ENCODE measurements at regions not wholly inside any gene's neighbourhood (a gene's known extent, or its start where the extent isn't known, plus 50 kb on each side); places are given as distances from the start of the nearest gene placed in this dataset.
"Not testable (repeated sequence)": the region's sequence is repeated elsewhere in the genome, so short reads cannot be mapped to it uniquely, and the experiment has no call there.

- Histone ChIP-seq H3K9me3 (ENCODE audit: control insufficient read depth in 5 of 5, low read length in 5 of 5) (peaks cover 0 to 3% (median 0%) of the 10 kb centered on the region in 5 donors), H3K36me3 (ENCODE audit: control insufficient read depth in 5 of 5, insufficient read depth in 5 of 5, low read length in 5 of 5) (no peaks in the 10 kb centered on the region), H3K4me3 (ENCODE audit: low read depth in 1 of 5, low read length in 5 of 5) (no peak overlapping the region), H3K27ac (ENCODE audit: low read depth, low read length) (no peak overlapping the region), H3K27me3 (ENCODE audit: control insufficient read depth in 5 of 5, insufficient read depth in 4 of 5, low read length in 5 of 5) (no peaks in the 10 kb centered on the region), H3K9ac (ENCODE audit: low read length in 5 of 5) (no peak overlapping the region), H3K4me1 (ENCODE audit: control insufficient read depth in 5 of 5, insufficient read depth in 5 of 5, low read length in 5 of 5) (peaks cover 0 to 21% (median 5%) of the 10 kb centered on the region in 5 donors)
These were observed 713.6 kb downstream of the TDRD15 start for GRCh38 chr2:21837168-21837960.

GRCh38 chr2:21841341-21841740, 717.6 kb downstream of the TDRD15 start:
- Histone ChIP-seq H3K4me3 (ENCODE audit: low read depth in 1 of 5, low read length in 5 of 5) (no peak overlapping the region), H3K36me3 (ENCODE audit: control insufficient read depth in 5 of 5, insufficient read depth in 5 of 5, low read length in 5 of 5) (no peaks in the 10 kb centered on the region), H3K9ac (ENCODE audit: low read length in 5 of 5) (no peak overlapping the region), H3K4me1 (ENCODE audit: control insufficient read depth in 5 of 5, insufficient read depth in 5 of 5, low read length in 5 of 5) (peaks cover 0 to 14% (median 5%) of the 10 kb centered on the region in 5 donors), H3K27ac (ENCODE audit: low read depth, low read length) (no peak overlapping the region), H3K9me3 (ENCODE audit: control insufficient read depth in 5 of 5, low read length in 5 of 5) (peaks cover 0 to 3% (median 0%) of the 10 kb centered on the region in 5 donors), H3K27me3 (ENCODE audit: control insufficient read depth in 5 of 5, insufficient read depth in 4 of 5, low read length in 5 of 5) (no peaks in the 10 kb centered on the region)

- H3K9ac ChIP-seq (ENCODE audit: low read length in 5 of 5); H3K27ac ChIP-seq (ENCODE audit: low read depth, low read length); H3K27me3 ChIP-seq (ENCODE audit: control insufficient read depth in 5 of 5, insufficient read depth in 4 of 5, low read length in 5 of 5); H3K36me3 ChIP-seq (ENCODE audit: control insufficient read depth in 5 of 5, insufficient read depth in 5 of 5, low read length in 5 of 5); H3K4me3 ChIP-seq (ENCODE audit: low read depth in 1 of 5, low read length in 5 of 5); H3K9me3 ChIP-seq (ENCODE audit: control insufficient read depth in 5 of 5, low read length in 5 of 5); H3K4me1 ChIP-seq (ENCODE audit: control insufficient read depth in 5 of 5, insufficient read depth in 5 of 5, low read length in 5 of 5): not testable (repeated sequence)
These were observed 726.6 kb downstream of the TDRD15 start for GRCh38 chr2:21850367-21850766.

DNA sequence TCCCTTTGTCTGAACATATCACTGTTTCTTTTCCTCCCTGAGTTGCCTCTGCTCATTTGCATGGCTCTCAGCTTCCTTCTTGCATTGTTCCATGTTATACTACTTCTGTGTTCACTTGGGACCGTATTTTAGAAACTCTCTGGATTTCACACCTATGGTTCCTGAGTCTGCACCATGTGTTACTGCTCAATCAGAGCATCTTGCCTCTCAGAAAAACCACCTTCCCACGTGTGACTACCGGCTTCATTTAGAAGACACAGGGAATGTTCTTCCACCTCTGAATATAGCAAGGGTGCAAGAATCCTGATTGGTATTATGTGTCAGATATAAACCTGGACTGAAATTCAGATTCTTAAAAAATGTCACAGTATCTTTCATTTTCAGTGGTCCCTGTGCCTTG, 731.2 kb downstream of the TDRD15 start:
- Histone ChIP-seq H3K27me3 (ENCODE audit: control insufficient read depth in 5 of 5, insufficient read depth in 4 of 5, low read length in 5 of 5) (no peaks in the 10 kb centered on the region), H3K9ac (ENCODE audit: low read length in 5 of 5) (no peak overlapping the region), H3K4me1 (ENCODE audit: control insufficient read depth in 5 of 5, insufficient read depth in 5 of 5, low read length in 5 of 5) (no peaks in the 10 kb centered on the region), H3K9me3 (ENCODE audit: control insufficient read depth in 5 of 5, low read length in 5 of 5) (no peaks in the 10 kb centered on the region), H3K36me3 (ENCODE audit: control insufficient read depth in 5 of 5, insufficient read depth in 5 of 5, low read length in 5 of 5) (no peaks in the 10 kb centered on the region), H3K4me3 (ENCODE audit: low read depth in 1 of 5, low read length in 5 of 5) (no peak overlapping the region), H3K27ac (ENCODE audit: low read depth, low read length) (no peak overlapping the region)

DNA sequence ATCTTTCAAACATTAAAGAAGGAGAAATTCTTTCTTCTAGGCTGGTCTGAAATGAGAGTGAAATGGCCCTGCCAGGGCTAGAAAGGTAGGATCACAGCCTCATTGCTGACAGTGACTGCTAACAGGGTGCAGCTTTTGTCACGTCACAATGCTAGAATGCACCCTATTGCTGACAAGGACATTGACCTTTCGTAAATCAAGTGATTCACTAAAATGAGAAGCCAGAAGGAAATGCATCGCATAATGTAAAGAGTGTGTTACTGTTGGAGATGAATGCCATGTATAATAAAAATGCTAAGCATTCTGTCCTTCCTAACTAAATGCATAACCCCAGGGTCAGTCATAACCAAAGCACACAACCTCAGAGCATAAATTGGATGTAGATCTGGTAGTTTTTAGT, 732.9 kb downstream of the TDRD15 start:
- no peaks in the 10 kb centered on the region for H3K9me3 ChIP-seq (ENCODE audit: control insufficient read depth in 5 of 5, low read length in 5 of 5)
- no peaks in the 10 kb centered on the region for H3K4me1 ChIP-seq (ENCODE audit: control insufficient read depth in 5 of 5, insufficient read depth in 5 of 5, low read length in 5 of 5)
- no peak overlapping the region for H3K9ac ChIP-seq (ENCODE audit: low read length in 5 of 5)
- no peaks in the 10 kb centered on the region for H3K27me3 ChIP-seq (ENCODE audit: control insufficient read depth in 5 of 5, insufficient read depth in 4 of 5, low read length in 5 of 5)
- H3K27ac ChIP-seq (ENCODE audit: low read depth, low read length) = no peak overlapping the region
- H3K4me3 ChIP-seq (ENCODE audit: low read depth in 1 of 5, low read length in 5 of 5) = no peak overlapping the region
- no peaks in the 10 kb centered on the region for H3K36me3 ChIP-seq (ENCODE audit: control insufficient read depth in 5 of 5, insufficient read depth in 5 of 5, low read length in 5 of 5)

DNA sequence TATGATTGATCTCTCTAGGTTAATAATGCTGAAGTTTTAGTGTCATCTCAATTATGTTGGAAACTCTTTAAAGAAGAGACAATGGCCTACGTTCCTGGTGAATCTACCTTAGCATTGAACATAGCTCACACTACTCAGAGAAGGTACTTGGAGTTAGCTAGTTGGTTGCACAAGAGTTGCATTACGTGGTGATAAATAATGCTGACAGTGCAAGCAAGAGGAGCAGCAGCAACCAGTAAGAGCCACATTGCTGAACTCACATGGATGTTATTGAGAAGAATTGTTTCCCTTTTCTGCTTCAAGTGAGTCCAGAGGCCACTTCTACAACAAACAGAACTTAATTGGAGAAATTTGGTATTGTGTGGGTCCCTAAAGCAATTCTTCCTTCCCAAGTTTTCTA, 737.1 kb downstream of the TDRD15 start:
- Histone ChIP-seq H3K4me3 (ENCODE audit: low read depth in 1 of 5, low read length in 5 of 5) (no peak overlapping the region), H3K27ac (ENCODE audit: low read depth, low read length) (no peak overlapping the region), H3K9ac (ENCODE audit: low read length in 5 of 5) (no peak overlapping the region), H3K36me3 (ENCODE audit: control insufficient read depth in 5 of 5, insufficient read depth in 5 of 5, low read length in 5 of 5) (no peaks in the 10 kb centered on the region), H3K27me3 (ENCODE audit: control insufficient read depth in 5 of 5, insufficient read depth in 4 of 5, low read length in 5 of 5) (no peaks in the 10 kb centered on the region), H3K4me1 (ENCODE audit: control insufficient read depth in 5 of 5, insufficient read depth in 5 of 5, low read length in 5 of 5) (no peaks in the 10 kb centered on the region), H3K9me3 (ENCODE audit: control insufficient read depth in 5 of 5, low read length in 5 of 5) (no peaks in the 10 kb centered on the region)

DNA sequence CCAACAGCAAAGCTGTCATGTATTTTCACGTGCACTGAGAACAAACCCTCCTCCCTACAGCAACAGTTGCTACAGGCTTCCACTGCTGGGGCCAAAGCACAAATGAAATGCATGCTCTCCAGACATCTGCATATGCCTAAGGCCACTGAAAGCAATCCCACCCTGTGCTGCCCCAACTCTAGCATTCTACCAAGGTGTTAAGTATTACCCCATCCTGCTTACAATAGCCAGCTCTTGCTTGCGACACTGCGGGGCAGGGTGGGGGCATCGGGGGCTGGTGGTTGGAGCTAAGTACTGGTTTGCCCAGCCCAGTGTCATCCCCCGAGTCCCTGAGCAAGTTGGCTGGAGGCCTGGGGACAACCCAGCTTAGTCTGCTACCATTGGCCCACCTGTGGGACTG, 742.5 kb downstream of the TDRD15 start:
- Histone ChIP-seq H3K27ac (ENCODE audit: low read depth, low read length) (no peak overlapping the region), H3K9me3 (ENCODE audit: control insufficient read depth in 5 of 5, low read length in 5 of 5) (no peaks in the 10 kb centered on the region), H3K36me3 (ENCODE audit: control insufficient read depth in 5 of 5, insufficient read depth in 5 of 5, low read length in 5 of 5) (no peaks in the 10 kb centered on the region), H3K9ac (ENCODE audit: low read length in 5 of 5) (no peak overlapping the region), H3K4me1 (ENCODE audit: control insufficient read depth in 5 of 5, insufficient read depth in 5 of 5, low read length in 5 of 5) (no peaks in the 10 kb centered on the region), H3K4me3 (ENCODE audit: low read depth in 1 of 5, low read length in 5 of 5) (no peak overlapping the region), H3K27me3 (ENCODE audit: control insufficient read depth in 5 of 5, insufficient read depth in 4 of 5, low read length in 5 of 5) (no peaks in the 10 kb centered on the region)

GRCh38 chr2:21887881-21888280, 764.1 kb downstream of the TDRD15 start:
- H3K27me3 ChIP-seq (ENCODE audit: control insufficient read depth in 5 of 5, insufficient read depth in 4 of 5, low read length in 5 of 5) = no peaks in the 10 kb centered on the region
- H3K4me3 ChIP-seq (ENCODE audit: low read depth in 1 of 5, low read length in 5 of 5) = no peak overlapping the region
- H3K9me3 ChIP-seq (ENCODE audit: control insufficient read depth in 5 of 5, low read length in 5 of 5) = peaks cover 0 to 5% (median 0%) of the 10 kb centered on the region in 5 donors
- no peak overlapping the region for H3K27ac ChIP-seq (ENCODE audit: low read depth, low read length)
- no peaks in the 10 kb centered on the region for H3K36me3 ChIP-seq (ENCODE audit: control insufficient read depth in 5 of 5, insufficient read depth in 5 of 5, low read length in 5 of 5)
- H3K9ac ChIP-seq (ENCODE audit: low read length in 5 of 5) = no peak overlapping the region
- peaks cover 0 to 15% (median 6%) of the 10 kb centered on the region in 5 donors for H3K4me1 ChIP-seq (ENCODE audit: control insufficient read depth in 5 of 5, insufficient read depth in 5 of 5, low read length in 5 of 5)

DNA sequence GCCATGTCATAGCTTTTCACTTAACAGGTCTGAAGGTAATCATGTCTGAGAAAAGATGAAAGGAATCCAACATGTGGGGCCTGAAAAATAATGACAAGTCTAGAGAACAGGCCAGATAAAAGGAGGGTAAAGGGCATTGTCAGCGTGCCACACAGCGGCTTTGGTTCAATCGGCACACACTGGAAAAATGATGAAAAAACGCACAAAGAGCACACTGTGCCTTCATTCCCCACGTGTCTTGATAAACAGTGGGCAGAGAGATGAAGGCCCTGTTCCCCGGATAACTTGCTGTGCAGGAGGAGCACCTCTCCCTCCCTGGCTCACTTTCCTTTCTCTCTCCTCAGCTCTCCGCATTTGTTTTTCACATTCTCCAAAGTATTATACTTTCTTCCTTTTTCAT, 766.3 kb downstream of the TDRD15 start:
- Histone ChIP-seq H3K4me1 (ENCODE audit: control insufficient read depth in 5 of 5, insufficient read depth in 5 of 5, low read length in 5 of 5) (peaks cover 0 to 15% (median 6%) of the 10 kb centered on the region in 5 donors), H3K27me3 (ENCODE audit: control insufficient read depth in 5 of 5, insufficient read depth in 4 of 5, low read length in 5 of 5) (no peaks in the 10 kb centered on the region), H3K9ac (ENCODE audit: low read length in 5 of 5) (no peak overlapping the region), H3K27ac (ENCODE audit: low read depth, low read length) (no peak overlapping the region), H3K9me3 (ENCODE audit: control insufficient read depth in 5 of 5, low read length in 5 of 5) (peaks cover 0 to 2% (median 0%) of the 10 kb centered on the region in 5 donors), H3K36me3 (ENCODE audit: control insufficient read depth in 5 of 5, insufficient read depth in 5 of 5, low read length in 5 of 5) (no peaks in the 10 kb centered on the region), H3K4me3 (ENCODE audit: low read depth in 1 of 5, low read length in 5 of 5) (no peak overlapping the region)

GRCh38 chr2:21890716-21891115, 766.9 kb downstream of the TDRD15 start:
- H3K36me3 ChIP-seq (ENCODE audit: control insufficient read depth in 5 of 5, insufficient read depth in 5 of 5, low read length in 5 of 5) = no peaks in the 10 kb centered on the region
- no peak overlapping the region for H3K9ac ChIP-seq (ENCODE audit: low read length in 5 of 5)
- no peak overlapping the region for H3K27ac ChIP-seq (ENCODE audit: low read depth, low read length)

More at GRCh38 chr2:21890716-21891115, 766.9 kb downstream of the TDRD15 start:
- H3K9me3 ChIP-seq (ENCODE audit: control insufficient read depth in 5 of 5, low read length in 5 of 5) = no peaks in the 10 kb centered on the region
- H3K27me3 ChIP-seq (ENCODE audit: control insufficient read depth in 5 of 5, insufficient read depth in 4 of 5, low read length in 5 of 5) = no peaks in the 10 kb centered on the region
- no peak overlapping the region for H3K4me3 ChIP-seq (ENCODE audit: low read depth in 1 of 5, low read length in 5 of 5)
- H3K4me1 ChIP-seq (ENCODE audit: control insufficient read depth in 5 of 5, insufficient read depth in 5 of 5, low read length in 5 of 5) = peaks cover 0 to 15% (median 6%) of the 10 kb centered on the region in 5 donors
